SH-SY5Y (cell line): ENCODE measurements at regions not wholly inside any gene's neighbourhood (a gene's known extent, or its start where the extent isn't known, plus 50 kb on each side); places are given as distances from the start of the nearest gene placed in this dataset.

Experiments
- GATA2 ChIP-seq: IDR thresholded peaks from 2 replicates; pipeline ENCODE4 v1.6.1; 2011; ENCODE audit warnings: mild to moderate bottlenecking, low read depth, low read length
- GATA3 ChIP-seq: IDR thresholded peaks from 2 replicates; pipeline ENCODE4 v1.6.1; 2011; ENCODE audit warnings: low read depth, mild to moderate bottlenecking, low read length, moderate library complexity

DNA sequence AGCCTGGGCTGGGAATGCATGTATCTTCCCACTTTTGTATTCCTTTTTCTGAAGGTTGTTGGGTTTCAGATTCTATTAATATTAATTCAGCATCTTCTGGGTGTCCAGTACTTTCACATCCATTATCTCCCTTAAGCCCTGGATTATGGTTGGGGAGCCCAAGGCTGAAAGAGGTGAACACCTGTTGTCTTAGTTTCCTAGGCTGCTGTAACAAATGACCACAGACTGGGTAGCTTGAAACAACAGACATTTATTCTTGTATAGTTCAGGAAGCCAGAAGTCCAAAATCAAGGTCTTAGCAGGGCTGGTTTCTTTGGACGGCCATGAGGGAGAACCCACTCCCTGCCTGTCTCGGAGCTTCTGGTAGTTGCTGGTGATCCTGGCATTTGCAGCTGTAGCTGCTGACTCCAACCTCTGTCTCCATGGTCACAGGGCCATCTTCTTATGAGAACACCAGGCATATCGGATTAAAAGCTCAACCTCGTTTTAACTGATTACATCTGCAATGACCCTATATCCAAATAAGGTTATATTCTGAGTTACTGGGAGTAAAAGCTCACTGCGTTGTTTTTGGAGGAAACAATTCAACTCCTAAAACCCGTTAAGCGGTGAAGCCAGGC is 68.2 kb upstream of the CLMN start:
- TF ChIP-seq GATA2 (peak; percentile 46; the same call in 1 of the 2 replicates), GATA3 (no peak)
